GM19025 (cell line): ENCODE measurements at regions not wholly inside any gene's neighbourhood (a gene's known extent, or its start where the extent isn't known, plus 50 kb on each side); places are given as distances from the start of the nearest gene placed in this dataset.
A peak's percentile ranks its signal among the peaks of the same experiment; 100 is the strongest.
"Not testable (repeated sequence)": the region's sequence is repeated elsewhere in the genome, so short reads cannot be mapped to it uniquely, and the experiment has no call there.

Source experiments
- ATAC-seq: cut with Tn5 transposase; IDR thresholded peaks from one replicate; pipeline ENCODE4 v1.9.1; 2021; ENCODE audit warnings: mild to moderate bottlenecking, low read depth, moderate library complexity; ENCODE audit not compliant: unreplicated experiment

DNA sequence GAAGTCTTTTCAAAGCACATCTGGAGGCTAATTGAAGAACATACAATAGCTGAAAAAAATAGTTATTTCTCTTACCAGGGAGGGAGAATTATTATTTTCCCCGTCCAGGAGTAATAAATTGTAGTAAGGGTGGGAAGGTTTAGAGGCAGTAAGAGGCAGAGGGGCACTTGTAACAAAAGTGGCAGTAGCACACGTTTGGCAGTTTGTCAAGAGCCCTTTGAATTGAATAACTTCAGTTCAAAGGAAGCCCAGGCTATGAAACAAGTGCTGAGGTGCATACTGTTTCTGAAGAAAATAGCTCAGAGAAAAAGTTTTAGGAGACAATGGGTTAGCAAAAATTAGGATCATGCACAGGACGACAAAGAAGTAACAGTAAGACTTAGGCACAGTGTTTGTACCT is 451.3 kb downstream of the LRRC70 start:
- no peak for ATAC-seq

DNA sequence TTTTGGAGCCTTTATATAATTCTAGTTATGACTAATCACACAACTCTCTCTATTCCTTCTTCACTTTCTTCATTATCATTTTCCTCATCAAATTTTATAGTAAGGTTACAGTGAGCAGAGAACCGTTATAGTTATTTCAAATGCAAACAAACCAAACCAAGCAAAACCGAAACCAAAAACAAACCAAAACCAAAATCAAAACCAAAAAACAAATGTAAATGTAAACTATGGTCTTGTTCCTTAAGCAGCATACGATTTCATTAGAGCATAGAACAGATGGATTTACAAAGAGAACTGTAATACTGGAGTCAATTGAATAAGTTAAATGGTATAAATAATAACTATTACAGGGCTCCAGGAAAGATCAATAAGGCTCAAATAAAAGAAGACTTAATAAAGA is 447.1 kb downstream of the LRRC70 start:
- ATAC-seq = no peak

DNA sequence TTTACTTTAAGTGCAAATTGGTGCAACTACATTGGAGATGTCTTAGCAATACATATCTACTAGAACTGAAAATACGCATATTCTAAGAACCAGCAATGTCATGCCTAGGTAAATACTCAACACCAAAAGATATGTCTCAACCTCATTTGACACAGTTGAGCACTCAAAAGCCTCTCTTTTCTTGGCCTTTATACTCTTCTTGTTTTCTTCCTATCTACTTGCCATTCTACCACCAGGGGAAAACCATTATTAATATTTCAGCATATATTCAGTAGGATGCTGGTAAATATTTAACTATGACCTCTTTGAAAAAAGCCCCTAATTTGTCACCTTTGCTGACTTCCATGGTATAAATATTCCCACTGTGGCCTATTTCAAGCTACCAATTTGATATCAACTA is 443.8 kb downstream of the LRRC70 start:
- peak; percentile 63 for ATAC-seq

DNA sequence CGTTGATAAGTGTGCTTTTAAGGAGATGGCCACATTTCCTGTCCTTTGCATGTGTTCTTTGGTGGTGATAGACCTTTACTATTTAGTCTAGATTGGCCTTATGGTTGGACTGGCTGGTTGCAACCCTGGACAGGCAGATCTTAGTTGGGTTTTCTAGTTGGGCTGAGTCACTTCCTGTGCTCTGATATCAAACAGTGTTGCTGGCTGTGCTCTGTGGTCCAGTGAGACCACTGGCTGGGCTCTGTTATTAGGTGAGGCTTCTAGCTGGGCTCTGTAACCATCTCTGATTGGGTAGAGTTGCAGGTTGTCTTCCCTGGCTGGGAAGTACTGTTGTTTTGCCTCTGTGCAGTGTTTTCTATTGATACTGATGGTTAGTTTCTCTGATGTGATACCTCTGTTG is 432.5 kb downstream of the LRRC70 start:
- ATAC-seq = no peak

DNA sequence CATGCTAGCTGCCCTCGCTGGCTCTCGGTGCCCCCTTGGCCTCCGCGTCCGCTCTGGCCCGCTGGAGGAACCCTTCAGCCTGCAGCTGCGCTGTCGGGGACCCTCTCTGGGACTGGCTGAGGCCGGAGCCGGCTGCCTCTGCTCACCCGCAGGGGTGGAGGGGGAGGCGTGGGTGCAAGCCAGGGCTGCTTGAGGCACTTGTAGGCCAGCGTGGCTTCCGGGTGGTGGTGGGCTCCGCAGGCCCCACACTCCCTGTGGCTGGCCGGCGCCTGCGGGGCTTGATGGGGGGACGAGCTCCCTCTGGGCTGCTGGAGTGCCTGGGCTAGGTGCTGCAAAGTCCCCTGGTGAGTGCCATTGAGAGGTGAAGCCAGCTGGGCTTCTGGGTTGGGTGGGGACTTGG is 429.6 kb downstream of the LRRC70 start:
- ATAC-seq = no peak

DNA sequence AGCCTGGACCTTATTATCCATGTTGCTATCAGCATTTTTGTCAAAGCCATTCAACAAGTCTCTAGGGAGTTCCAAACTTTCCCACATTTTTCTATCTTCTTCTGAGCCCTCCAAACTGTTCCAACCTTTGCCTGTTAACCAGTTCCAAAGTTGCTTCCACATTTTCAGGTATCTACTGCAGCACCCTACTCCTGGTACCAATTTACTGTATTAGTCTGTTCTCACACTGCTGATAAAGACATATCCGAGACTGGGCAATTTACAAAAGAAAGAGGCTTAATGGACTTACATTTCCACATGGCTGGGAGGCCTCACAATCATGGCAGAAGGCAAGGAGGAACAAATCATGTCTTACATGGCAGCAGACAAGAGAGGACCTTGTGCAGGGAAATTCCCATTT is 416.2 kb downstream of the LRRC70 start:
- not testable (repeated sequence) for ATAC-seq

DNA sequence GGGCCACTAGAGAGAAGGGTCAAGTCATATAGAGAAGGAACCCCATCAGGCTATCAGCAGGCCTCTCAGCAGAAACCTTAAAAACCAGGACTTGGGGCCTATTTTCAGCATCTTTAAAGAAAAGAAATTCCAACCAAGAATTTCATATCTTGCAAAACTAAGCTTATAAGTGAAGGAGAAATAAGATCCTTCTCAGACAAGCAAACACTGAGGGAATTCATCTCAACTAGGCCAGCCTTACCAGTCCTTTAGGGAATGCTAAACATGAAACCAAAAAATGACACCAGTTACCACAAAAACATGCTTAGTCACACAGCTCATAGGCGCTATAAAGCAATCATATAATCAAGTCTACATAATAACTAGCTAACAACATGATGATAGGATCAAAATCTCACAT is 407.1 kb downstream of the LRRC70 start:
- ATAC-seq = no peak

DNA sequence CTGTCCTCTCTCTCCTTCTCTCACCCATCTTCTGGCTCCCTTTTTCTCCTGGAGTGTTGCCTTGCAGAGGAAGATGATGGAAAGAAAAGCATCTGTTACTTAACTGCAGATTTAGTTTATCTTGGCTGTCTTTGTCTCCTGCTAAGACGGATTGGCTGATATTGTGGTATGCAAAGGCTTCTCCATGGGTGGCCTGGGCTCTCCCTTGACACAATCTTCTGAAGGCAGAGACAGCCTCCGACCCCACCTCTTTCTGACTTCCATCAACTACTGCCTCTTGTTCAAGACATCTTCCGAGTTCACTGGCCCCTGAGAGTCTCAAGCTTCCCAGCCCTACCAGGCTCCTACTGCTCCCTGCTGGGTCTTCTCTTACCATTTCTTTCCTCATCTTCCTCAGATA is 403.7 kb downstream of the LRRC70 start:
- no peak for ATAC-seq

DNA sequence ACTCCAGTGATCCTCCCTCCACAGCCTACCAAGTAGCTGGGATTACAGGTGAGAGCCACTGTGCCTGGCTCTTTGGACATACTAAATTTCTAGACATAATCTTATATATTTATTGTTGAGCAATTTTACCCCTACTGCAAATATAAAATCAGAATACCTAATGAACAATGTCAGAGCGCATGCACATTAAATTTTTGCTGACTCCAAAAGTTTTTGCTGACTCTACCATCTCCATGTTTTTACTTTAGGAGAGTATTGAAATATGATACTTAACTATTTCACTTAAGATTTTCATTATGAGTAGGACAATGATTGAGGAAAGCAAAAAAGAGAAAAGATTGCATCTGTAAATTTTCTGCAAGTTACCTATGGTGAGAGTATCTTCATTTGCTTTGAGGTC is 402.3 kb downstream of the LRRC70 start:
- ATAC-seq = no peak

DNA sequence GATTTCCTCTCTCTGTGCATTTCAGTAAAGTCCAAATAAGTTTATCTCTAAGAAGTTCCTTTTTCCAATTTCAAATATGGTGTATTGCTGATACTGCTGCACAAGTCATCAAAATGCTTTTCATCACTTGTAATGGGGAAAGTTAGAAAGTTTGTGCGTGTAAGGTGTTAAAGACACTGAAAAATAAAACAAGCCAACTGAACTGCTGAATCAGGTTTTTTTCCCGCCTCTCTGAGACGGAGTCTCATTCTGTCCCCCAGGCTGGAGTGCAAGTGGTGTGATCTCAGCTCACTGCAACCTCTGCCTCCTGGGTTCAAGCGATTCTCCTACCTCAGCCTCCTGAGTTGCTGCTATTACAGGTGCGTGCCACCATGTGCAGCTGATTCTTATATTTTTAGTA is 400.9 kb downstream of the LRRC70 start:
- no peak for ATAC-seq

DNA sequence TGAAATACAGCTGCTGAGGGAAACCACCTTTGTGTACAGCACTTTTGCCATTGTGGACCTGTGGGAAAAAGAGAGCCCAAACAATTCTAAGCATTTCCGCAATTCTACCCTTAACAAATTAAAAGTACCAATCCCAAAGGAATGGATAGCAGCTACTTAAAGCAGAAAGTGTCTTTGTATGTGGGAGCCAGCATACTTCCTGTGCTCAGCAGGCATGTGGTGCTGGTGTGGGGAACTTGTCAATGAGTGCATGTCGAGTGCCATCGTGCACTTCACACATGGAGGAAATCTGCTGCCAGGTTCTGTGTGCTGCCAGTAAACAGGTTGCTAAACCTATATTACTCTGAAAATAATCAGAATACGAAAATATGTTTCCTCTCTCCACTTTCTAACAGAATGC is 399.0 kb downstream of the LRRC70 start:
- no peak for ATAC-seq

DNA sequence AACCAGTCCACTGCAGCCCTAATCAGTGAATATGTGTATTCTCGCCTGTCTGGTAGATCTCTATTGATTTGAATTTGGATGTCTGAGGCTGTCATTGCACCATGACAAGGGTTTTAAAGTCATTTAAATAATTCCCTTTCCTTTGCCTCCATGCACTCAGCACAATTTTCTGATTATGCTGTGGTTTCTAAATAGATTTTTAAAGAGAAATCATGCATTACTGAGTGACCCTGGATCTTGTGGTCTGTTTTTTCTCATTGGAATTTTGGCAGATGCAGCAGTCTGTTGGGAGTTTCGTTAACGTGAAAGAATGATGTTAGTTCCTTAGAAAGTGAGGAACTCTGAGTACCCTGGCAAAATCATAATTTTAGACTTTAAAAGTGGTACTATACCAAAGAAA is 396.0 kb downstream of the LRRC70 start:
- ATAC-seq = no peak

DNA sequence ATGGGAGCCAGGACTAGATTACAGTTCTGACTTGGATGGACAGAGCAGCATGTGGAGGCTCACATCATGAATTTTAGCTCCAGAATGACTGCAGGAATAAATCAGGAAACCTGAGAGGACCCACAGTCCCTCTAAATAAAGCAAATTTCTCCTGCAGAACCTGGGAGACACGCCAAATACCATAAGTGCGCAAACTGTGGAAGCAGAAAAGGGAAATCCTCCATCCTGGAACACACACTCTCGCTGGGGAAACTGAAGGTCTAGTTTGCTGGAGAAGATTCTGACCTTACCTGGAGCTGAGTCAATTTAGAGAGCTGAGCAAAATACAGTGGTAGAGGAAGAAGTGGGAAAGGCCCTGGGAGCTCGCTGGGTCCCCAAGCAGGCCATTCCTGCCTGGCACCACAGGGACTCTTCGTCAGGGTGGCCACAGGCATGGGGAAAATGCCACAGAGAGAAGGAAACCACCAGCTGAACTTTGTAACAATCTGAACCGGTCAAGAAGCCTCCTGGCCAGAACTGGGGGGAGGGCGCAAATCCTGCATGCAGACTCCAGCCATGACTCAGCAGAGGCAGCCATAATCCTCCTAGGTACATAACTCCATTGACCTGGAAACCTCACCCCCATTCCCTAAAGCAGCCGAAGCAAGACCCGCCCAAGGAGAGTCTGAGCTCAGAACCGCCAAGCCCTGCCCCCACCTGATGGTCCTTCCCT is 390.9 kb downstream of the LRRC70 start:
- ATAC-seq = no peak

DNA sequence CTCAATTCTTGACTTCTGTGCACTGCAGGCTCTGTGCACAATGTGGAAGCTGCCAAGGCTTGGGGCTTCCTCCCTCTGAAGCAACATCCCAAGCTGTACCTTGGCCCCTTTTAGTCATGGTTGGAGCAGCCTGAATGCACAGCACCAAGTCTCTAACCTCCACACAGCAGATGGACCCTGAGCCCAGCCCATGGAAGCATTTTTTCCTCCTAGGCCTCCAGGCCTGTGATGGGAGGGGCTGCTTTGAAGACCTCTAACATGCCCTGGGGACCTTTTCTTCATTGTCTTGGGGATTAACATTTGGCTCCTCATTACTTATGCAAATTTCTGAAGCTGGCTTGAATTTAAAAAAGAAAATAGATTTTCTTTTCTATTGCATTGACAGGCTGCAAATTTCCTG is 385.8 kb downstream of the LRRC70 start:
- no peak for ATAC-seq

DNA sequence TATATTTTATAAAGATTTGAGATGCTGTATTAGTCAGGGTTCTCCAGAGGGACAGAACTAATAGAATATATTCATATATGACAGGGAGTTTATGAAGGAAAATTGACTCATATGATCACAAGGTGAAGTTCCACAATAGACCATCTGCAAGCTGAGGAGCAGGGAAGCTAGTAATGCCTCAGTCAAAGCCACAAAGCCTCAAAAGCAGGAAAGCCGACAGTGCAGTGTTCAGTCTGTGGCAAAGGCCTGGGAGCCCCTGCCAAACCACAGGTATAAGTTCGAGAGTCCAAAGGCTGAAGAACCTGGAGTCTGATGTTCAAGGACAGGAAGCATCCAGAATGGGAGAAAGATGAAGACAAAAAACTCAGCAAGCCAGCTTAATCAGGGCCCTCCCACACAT is 382.2 kb downstream of the LRRC70 start:
- ATAC-seq = no peak

DNA sequence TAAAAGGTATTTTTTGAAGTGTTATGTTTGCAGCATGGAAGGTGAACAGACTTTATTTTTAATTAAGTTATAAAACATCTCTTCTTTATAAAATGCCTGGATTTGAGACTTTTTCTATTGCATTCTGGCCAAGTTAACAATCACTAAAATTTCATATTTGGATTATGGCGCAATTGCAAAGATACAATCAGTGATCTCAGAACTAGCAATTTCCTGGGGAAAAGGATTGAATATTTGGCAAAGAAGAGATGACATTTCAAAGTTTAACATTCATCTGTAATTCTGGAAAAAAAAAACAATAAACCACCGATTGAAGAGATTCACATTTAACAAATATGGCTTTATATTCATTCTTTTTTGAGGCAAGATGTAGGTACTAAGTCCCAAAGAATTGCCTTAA is 378.0 kb downstream of the LRRC70 start:
- ATAC-seq = no peak

DNA sequence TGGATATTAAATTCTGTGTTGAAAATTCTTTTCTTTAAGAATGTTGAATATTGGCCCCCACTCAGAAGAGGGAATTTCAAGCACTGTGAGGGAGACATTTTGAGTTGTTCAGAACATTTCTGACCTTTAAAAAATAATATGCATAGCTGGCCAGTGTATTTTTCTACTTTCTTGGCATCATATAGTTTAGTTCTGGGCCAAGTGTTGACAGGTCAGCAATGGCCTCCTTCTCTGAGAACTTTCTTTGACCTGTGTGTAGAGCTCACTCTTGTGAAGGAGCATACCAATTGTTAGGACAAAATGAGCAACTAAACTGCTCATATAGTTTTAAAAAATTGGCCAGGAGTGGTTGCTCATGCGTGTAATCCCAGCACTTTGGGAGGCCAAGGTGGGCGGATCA is 376.0 kb downstream of the LRRC70 start:
- ATAC-seq = no peak

DNA sequence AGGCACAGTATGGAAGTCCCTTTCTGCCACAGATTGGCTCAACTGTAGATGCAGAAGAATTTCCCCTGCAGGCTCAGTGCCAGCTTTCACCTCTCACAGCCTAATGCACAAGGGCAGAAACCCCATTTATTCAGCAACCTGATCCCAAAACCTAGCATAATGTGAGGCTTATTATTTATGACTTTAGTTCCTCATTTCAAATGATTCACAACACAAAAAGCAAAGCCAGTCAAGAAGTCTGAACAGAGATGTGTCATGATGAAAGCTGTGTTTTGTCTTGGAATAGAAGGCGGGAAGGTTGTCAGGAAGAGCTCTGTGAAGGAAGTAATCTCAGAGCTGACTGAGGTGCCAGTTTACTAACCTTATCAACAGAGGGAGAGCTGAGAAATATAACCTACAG is 369.7 kb downstream of the LRRC70 start:
- no peak for ATAC-seq

DNA sequence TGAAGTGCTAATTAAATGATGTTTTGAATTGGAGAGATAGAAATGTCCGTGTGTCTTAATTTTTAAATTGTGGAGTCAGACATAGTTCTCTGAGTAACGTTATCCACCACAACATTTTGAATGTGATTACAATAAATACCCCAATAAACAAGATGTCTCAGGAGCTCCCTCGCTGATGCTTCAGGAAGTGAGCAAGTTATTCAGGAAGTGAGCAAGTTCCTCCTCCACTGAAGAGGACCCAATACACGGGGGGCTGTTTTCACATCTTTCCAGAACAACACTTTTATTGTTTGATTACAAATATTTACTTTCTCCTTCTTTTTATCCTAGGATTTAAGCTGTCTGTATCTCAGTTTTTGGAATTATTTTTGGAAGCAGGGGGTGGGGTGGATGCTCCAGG is 363.8 kb downstream of the LRRC70 start:
- ATAC-seq = no peak

DNA sequence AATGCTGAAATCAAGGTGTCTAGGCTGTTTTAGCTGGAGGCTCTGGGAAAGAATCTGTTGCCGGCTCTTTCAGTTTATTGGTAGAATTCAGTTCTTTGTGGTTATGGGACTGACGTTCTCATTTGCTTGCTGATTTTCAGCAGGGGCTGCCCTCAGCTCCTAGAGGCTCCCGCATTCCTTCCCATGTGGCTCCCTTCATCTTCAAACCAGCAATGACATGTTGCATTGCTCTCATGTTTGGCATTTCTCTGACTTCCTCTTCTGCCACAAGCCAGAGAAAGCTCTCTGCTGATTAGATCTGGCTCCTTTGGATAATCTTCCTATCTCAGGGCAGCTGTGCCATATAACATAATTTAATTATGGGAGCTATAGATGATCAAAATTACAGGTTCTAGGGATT is 360.3 kb downstream of the LRRC70 start:
- ATAC-seq = no peak

DNA sequence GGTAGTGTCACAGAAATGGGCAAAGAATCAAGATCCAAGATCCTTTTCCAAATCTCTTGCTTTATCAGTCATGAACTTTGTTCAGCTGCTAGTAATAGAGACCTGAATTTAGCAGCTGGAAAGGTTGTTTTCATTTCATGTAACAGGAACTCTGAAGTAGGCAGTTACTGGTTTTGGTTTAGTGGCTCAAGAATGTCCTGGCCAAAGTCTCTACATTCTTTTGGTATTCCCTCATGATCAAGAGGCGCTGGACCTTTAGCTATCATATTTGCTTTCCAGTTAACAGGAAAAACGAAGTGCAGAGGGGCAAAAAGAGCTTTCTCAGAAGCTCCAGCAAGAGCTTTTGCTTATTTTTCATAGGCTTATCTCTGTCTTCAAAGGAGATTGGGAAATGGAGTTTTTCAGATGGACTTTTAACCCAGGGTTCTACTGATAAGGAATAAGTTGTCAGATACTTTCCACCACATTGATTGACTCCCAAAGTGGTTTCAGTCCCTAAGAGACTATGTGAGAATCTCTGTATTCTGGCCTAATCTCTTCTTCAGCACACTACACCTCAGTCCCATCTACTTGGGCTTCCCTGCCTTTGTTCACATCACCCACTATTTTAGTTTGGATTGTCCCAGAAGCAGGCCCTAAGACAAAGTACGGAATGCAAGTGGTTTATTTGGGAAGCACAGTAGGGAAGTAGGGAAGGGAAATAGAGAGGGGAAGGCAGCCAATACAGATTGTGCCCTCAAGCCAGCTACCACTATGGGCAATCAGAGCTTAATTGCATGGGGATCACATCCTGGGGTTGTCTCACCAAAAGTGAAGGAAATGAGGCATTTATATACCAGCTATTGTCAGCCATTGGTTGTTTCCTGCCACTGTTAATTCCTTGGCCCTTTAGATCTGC is 359.3 kb downstream of the LRRC70 start:
- no peak for ATAC-seq

DNA sequence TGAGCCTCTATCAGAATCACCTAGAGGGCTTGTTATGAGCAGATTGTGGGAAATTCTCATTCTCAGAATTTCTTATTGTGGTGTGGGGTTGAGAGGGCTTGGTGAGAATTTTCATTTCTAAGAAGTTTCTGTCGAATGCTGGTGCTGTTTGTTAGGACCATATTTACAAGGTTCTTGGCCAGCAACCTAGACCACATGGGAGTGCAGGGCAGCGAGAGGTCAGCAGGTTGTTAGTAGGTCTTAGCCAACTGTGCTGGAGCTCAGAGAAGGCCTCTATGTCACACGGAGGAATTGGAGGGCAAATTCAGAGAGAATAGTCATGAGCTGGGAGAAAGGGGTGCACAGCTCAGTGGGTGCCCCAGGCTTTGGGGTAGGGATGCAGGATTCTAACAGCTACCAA is 357.0 kb downstream of the LRRC70 start:
- ATAC-seq = no peak
